Adrenal gland (tissue), 5 donors: ENCODE measurements at regions not wholly inside any gene's neighbourhood (a gene's known extent, or its start where the extent isn't known, plus 50 kb on each side); places are given as distances from the start of the nearest gene placed in this dataset.
"Not testable (repeated sequence)": the region's sequence is repeated elsewhere in the genome, so short reads cannot be mapped to it uniquely, and the experiment has no call there.

Experiments
- POLR2A ChIP-seq, 2 donors: fragments of 450-650 bp; IDR thresholded peaks; one replicate each; pipeline ENCODE4 v1.6.1; 2017; ENCODE audit warnings: antibody characterized with exemption in 2 of 2, mild to moderate bottlenecking in 2 of 2, moderate library complexity in 1 of 2
- TF ChIP-seq, protein P1 (sequence below), 6 experiments: fragments of 450-650 bp in 4 of 6; fragments of 200-600 bp in 2 of 6; sonication (generic) in 1 of 6; IDR thresholded peaks; 1 replicate in 5 of 6; 2 replicates in 1 of 6; pipeline versions ENCODE4 v1.5.1 to v1.8.0; 2016 to 2021; ENCODE audit warnings: antibody characterized with exemption in 6 of 6, mild to moderate bottlenecking in 2 of 6, moderate library complexity in 1 of 6
- donor health status: DM: no; HTN: no; CAD: no.

- TF ChIP-seq, protein P1, sequence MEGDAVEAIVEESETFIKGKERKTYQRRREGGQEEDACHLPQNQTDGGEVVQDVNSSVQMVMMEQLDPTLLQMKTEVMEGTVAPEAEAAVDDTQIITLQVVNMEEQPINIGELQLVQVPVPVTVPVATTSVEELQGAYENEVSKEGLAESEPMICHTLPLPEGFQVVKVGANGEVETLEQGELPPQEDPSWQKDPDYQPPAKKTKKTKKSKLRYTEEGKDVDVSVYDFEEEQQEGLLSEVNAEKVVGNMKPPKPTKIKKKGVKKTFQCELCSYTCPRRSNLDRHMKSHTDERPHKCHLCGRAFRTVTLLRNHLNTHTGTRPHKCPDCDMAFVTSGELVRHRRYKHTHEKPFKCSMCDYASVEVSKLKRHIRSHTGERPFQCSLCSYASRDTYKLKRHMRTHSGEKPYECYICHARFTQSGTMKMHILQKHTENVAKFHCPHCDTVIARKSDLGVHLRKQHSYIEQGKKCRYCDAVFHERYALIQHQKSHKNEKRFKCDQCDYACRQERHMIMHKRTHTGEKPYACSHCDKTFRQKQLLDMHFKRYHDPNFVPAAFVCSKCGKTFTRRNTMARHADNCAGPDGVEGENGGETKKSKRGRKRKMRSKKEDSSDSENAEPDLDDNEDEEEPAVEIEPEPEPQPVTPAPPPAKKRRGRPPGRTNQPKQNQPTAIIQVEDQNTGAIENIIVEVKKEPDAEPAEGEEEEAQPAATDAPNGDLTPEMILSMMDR (IDR thresholded peaks at IDR 0.05): not testable (repeated sequence)
- TF ChIP-seq POLR2A (IDR thresholded peaks at IDR 0.05): not testable (repeated sequence)
Observed at GRCh38 chr14:103192861-103193260, 69.6 kb downstream of the TNFAIP2 start.
